DND-41 (cell line): ENCODE measurements at regions not wholly inside any gene's neighbourhood (a gene's known extent, or its start where the extent isn't known, plus 50 kb on each side); places are given as distances from the start of the nearest gene placed in this dataset.

Experiments used
- CTCF ChIP-seq: IDR thresholded peaks from 2 replicates; pipeline ENCODE4 v1.5.1; 2012; ENCODE audit warnings: borderline replicate concordance, low read length, moderate library complexity, mild to moderate bottlenecking; ENCODE audit not compliant: poor library complexity, severe bottlenecking; ENCODE audit errors: extremely low read depth
- EZH2 ChIP-seq: IDR thresholded peaks from 3 replicates; pipeline ENCODE4 v1.6.1; 2012; ENCODE audit warnings: borderline replicate concordance, low read depth, mild to moderate bottlenecking, moderate library complexity, low read length, inconsistent platforms; ENCODE audit not compliant: severe bottlenecking

- TF ChIP-seq CTCF (no peak), EZH2 (no peak)
Observed at GRCh38 chr18:66316701-66317100, 287.2 kb downstream of the CDH19 start.
